GM19397 (cell line): ENCODE measurements at regions not wholly inside any gene's neighbourhood (a gene's known extent, or its start where the extent isn't known, plus 50 kb on each side); places are given as distances from the start of the nearest gene placed in this dataset.

ENCODE experiments used
- ATAC-seq: cut with Tn5 transposase; IDR thresholded peaks from one replicate; pipeline ENCODE4 v1.9.1; 2021; ENCODE audit warnings: mild to moderate bottlenecking, moderate library complexity; ENCODE audit not compliant: unreplicated experiment

DNA sequence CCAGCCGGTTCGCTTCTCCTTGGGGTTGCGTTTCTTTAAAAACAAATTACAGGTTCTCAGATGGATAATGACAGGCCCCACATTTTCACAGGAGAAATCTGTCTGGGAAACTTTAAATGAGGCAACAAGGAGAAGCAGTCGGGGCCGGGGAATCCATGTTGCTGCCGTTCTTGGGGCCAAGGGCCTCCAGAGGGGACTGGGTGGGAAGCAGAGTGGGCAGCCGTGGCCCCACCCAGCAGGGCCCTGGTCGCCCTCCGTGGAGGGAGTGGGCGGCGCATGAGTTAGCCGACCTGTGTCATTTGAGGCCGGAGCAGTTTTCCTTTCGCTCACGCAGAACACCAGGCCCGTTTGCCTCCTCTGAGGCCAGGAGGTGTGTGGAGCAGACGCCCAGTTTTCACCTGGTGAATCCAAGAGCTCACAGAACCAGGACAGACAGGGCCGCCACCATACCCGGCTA, 207.7 kb upstream of the CIBAR2 start:
- no peak for ATAC-seq

DNA sequence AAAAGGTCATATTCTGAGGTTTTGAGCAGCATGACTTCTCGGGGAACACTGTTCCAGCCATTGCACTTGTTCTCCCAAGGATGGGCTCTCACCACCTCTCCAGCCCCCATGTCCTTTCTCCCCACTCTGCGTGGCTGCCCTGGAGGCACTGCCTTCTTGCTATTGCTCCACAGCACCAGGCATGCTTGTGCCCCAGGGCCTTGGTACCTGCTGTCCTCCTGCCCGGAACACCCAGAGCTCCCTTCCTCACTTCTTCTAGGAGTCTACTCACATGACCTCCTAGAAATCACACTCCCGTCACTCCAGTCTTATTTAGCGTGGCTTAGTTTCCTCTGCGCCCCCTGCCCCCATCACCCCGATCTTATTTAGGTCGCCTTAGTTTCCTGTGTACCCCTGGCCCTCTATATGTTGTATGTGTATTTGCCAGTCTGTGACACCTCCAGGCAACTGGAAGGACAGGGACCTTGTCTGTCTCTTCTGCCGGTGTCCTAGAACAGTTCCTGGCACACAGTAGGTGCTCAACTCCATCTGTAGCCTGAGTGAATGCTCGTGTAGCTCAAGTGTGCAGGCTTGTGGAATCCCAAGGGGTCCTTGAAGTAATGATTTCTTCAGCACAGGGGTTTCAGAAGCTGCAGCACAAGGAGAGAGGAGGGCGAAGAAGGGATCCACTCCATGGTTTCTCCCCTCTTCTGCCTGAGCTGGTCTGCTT, 208.6 kb upstream of the CIBAR2 start:
- ATAC-seq, result no peak

GRCh38 chr16:85321509-85322271, 209.4 kb upstream of the CIBAR2 start:
- ATAC-seq, result no peak

- no peak for ATAC-seq
Measured at GRCh38 chr16:85323230-85323960, 211.1 kb upstream of the CIBAR2 start.

GRCh38 chr16:85323961-85324253, 211.6 kb upstream of the CIBAR2 start:
- no peak for ATAC-seq

- no peak for ATAC-seq
Measured at GRCh38 chr16:85324488-85324887, 212.2 kb upstream of the CIBAR2 start.

GRCh38 chr16:85326113-85326793, 214.0 kb upstream of the CIBAR2 start:
- ATAC-seq, result no peak

GRCh38 chr16:85326794-85327181, 214.5 kb upstream of the CIBAR2 start:
- ATAC-seq, result no peak

GRCh38 chr16:85327731-85328675, 215.7 kb upstream of the CIBAR2 start:
- no peak for ATAC-seq

DNA sequence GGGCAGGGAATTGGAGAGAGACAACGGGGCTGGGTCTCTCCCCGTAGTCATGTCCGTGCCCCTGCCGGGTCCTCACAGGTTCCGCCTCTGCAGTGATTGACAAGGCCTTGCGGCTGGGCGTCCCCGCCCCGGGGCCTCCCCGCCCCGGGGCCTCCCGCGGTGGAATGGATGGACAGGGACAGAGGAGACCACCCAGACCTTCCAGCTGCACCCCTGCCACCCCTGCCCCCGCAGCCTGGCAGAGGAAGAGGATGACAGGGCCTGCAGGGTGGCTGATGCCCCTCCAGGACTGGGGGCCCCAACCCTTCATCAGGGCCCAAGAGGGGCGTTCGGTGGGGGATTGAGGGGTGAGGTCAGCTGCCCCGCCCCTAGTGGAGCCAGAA, 216.4 kb upstream of the CIBAR2 start:
- no peak for ATAC-seq

GRCh38 chr16:85329059-85329812, 217.0 kb upstream of the CIBAR2 start:
- no peak for ATAC-seq

DNA sequence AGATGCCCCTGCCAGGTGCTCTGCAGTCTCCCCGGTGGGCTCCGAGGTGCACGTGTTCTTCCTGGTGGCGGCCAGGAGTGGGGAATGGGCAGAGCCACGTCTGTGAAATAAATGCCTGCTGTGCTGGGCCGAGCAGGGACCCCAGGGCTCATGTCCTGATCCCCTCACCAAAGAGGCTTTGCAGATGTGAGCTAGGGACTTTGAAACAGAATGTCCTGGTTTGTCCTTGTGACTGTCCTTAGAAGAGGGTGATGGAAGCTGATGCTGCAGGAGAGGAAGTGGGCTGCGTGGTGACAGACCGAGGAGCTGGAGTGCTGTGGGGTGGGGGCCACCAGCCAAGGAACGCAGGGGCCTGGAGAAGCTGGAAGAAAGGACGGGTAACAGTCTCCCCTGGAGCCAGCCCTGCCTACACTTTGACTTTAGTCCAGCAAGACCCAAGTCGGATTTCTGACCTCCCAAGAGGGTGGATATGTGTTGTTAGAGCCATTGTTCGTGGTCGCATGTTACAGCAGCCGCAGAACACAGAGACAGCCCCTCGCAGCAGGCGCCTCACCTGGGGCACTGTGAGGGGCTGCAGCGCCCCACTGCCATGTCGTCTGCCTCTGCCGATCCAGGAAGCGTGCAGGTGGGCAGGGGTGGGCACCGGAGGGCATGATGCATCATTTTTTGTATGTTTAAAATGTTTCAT, 217.9 kb upstream of the CIBAR2 start:
- ATAC-seq, result no peak

GRCh38 chr16:85330694-85331188, 218.5 kb upstream of the CIBAR2 start:
- no peak for ATAC-seq

DNA sequence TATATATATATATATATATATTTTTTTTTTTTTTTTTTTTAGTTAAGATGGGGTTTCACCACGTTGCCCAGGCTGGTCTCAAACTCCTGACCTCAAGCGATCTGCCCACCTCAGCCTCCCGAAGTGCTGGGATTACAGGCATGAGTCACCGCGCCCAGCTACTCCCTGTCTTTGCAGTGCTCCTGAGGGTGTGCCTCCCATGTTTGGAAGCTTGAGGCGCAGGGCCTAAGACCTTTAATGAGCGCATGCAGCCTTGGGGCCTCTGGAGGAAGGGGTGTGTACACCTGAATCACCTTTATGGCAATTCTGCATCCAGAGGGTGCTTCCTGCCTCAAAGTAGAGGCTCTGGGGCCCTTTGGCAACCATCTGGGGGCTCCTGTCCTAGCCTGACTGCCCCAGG, 219.4 kb upstream of the CIBAR2 start:
- ATAC-seq, result no peak

- no peak for ATAC-seq
Measured at GRCh38 chr16:85332175-85332574, 219.9 kb upstream of the CIBAR2 start.

- no peak for ATAC-seq
Measured at GRCh38 chr16:85333337-85333736, 221.1 kb upstream of the CIBAR2 start.

- no peak for ATAC-seq
Measured at GRCh38 chr16:85333744-85334640, 221.7 kb upstream of the CIBAR2 start.
